Heart left ventricle (tissue), 16 donors: ENCODE measurements at regions not wholly inside any gene's neighbourhood (a gene's known extent, or its start where the extent isn't known, plus 50 kb on each side); places are given as distances from the start of the nearest gene placed in this dataset.

Experiments
- ATAC-seq, 4 donors: fragments of 200-7000 bp; cut with Tn5 transposase; one replicate each; pipeline ENCODE4 v1.9.1; 2020 to 2022; ENCODE audit warnings: moderate library complexity in 4 of 4, mild to moderate bottlenecking in 3 of 4, moderate number of reproducible peaks in 1 of 4
- DNase-seq, 5 donors: peaks; one replicate each; pipeline ENCODE4 v3.0.0-alpha.2; 2020
- H3K27ac ChIP-seq, 12 donors: fragments of 200-600 bp; sonication (generic) in 4 of 12; one replicate each; pipeline versions ENCODE4 v1.5.0 to v1.8.0; 2016 to 2022; ENCODE audit warnings: mild to moderate bottlenecking in 2 of 12
- H3K27me3 ChIP-seq, 9 donors: fragments of 200-600 bp; sonication (generic) in 2 of 9; one replicate each; pipeline versions ENCODE4 v1.5.1 to v1.8.0; 2016 to 2022; ENCODE audit warnings: mild to moderate bottlenecking in 3 of 9
- H3K36me3 ChIP-seq, 9 donors: fragments of 200-600 bp; sonication (generic) in 2 of 9; one replicate each; pipeline versions ENCODE4 v1.5.0 to v1.8.0; 2018 to 2022; ENCODE audit warnings: mild to moderate bottlenecking in 2 of 9
- H3K4me1 ChIP-seq, 12 donors: fragments of 200-600 bp; sonication (generic) in 4 of 12; one replicate each; pipeline versions ENCODE4 v1.5.0 to v1.8.0; 2016 to 2022; ENCODE audit warnings: mild to moderate bottlenecking in 3 of 12
- H3K4me3 ChIP-seq, 12 donors: fragments of 200-600 bp; sonication (generic) in 4 of 12; one replicate each; pipeline versions ENCODE4 v1.5.0 to v1.8.0; 2017 to 2022; ENCODE audit warnings: mild to moderate bottlenecking in 9 of 12, moderate library complexity in 4 of 12
- H3K9me3 ChIP-seq, 12 donors: fragments of 200-600 bp; sonication (generic) in 4 of 12; one replicate each; pipeline versions ENCODE4 v1.5.0 to v1.8.0; 2016 to 2022; ENCODE audit warnings: mild to moderate bottlenecking in 1 of 12
- CTCF ChIP-seq, 12 donors: fragments of 200-600 bp; sonication (generic) in 4 of 12; IDR thresholded peaks; one replicate each; pipeline versions ENCODE4 v1.5.0 to v1.8.0; 2018 to 2022; ENCODE audit warnings: antibody characterized with exemption in 12 of 12, mild to moderate bottlenecking in 5 of 12
- POLR2A ChIP-seq, 2 donors: fragments of 450-650 bp; IDR thresholded peaks; one replicate each; pipeline ENCODE4 v1.6.1; 2017; ENCODE audit warnings: antibody characterized with exemption in 2 of 2, mild to moderate bottlenecking in 2 of 2, moderate library complexity in 2 of 2
- WGBS, 4 donors: extraction: QIAGEN DNeasy Blood & Tissue Kit in 2 of 4; methylation state at CpG; one replicate each; pipeline versions ENCODE4 v1.1.5 to v1.1.7; 2013 to 2018; 5-methylcytosine and 5-hydroxymethylcytosine counted together
- intact Hi-C, 10 donors: fragments of 100-400 bp; cut with DNase I; formaldehyde crosslinking; loops; one replicate each; pipeline versions ENCODE4 v1.11.1 to v1.14.2; 2022
- donor health status: ischemic (EF 13 %, LVEDD 7.1; RV severe dilation, severe dysfunction).
- donor health status: healthy with polysubstance abuse.
- donor health status: DM: no; HTN: yes; CAD: no.
- donor health status: DM: no; HTN: no; CAD: no.
- donor health status: ischemic (EF 25% LVEDD 6.9; RV normal size, moderate dysfunction).
- donor health status: ischemic (EF 25% LVEDD 5.7; RV mildly dilated, moderate dysfunction).
- donor health status: healthy.
- donor health status: DM: yes; HTN: yes; CAD: no.
- donor health status: ischemic (EF 35%, LVEDD 5.7; RV mildly dilated, moderate dysfunction).
- donor health status: nonischemic (EF 11% LVEDD 7.7; RV severe dilation, severe dysfunction).
- donor health status: DM: yes; HTN: yes; CAD: no.
- donor health status: PGD.
- donor health status: ischemic (EF 29% LVEDD 5.4; RV normal size, mild dysfunction).
- donor health status: nonischemic (EF 23%, LVEDD 6.1; RV moderate dilation, normal function).

GRCh38 chr1:232211149-232211548 lies 418.8 kb downstream of the SIPA1L2 start:
- Histone ChIP-seq H3K27ac (no peak overlapping the region), H3K27me3 (no peaks in the 10 kb centered on the region), H3K36me3 (no peaks in the 10 kb centered on the region), H3K4me1 (peaks cover 0 to 3% (median 0%) of the 10 kb centered on the region in 12 donors), H3K4me3 (no peak overlapping the region), H3K9me3 (no peaks in the 10 kb centered on the region)
- no peak for ATAC-seq
- intact Hi-C loops, result no loop called here
- 88 to 97% (median 89%) methylated on average over 2 of the region's 2 CpGs for WGBS, 4 donors
- no peak for DNase-seq
- no peak for TF ChIP-seq POLR2A (IDR thresholded peaks at IDR 0.05)
- peak in 3 of 12 donors; percentile 12 to 33 (median 15) for TF ChIP-seq CTCF (IDR thresholded peaks at IDR 0.05)

- 59 to 77% (median 74%) methylated on average over 4 of the region's 4 CpGs for WGBS, 4 donors
- TF ChIP-seq CTCF (IDR thresholded peaks at IDR 0.05) (no peak), POLR2A (IDR thresholded peaks at IDR 0.05) (no peak)
- Histone ChIP-seq H3K9me3 (no peaks in the 10 kb centered on the region), H3K27me3 (no peaks in the 10 kb centered on the region), H3K4me3 (no peak overlapping the region), H3K27ac (no peak overlapping the region), H3K36me3 (no peaks in the 10 kb centered on the region), H3K4me1 (peaks cover 0 to 3% (median 0%) of the 10 kb centered on the region in 12 donors)
- ATAC-seq (no peak), DNase-seq (no peak)
- intact Hi-C loops, result no loop called here
These were observed 420.6 kb downstream of the SIPA1L2 start for GRCh38 chr1:232209357-232209756.

GRCh38 chr1:232207073-232207866 lies 422.7 kb downstream of the SIPA1L2 start:
- DNase-seq, result no peak
- intact Hi-C loops, result no loop called here
- TF ChIP-seq POLR2A (IDR thresholded peaks at IDR 0.05) (no peak), CTCF (IDR thresholded peaks at IDR 0.05) (no peak)
- no peak for ATAC-seq
- H3K4me3 ChIP-seq, result no peak overlapping the region
- no peaks in the 10 kb centered on the region for H3K27me3 ChIP-seq
- H3K4me1 ChIP-seq, result peaks cover 0 to 3% (median 0%) of the 10 kb centered on the region in 12 donors
- H3K36me3 ChIP-seq, result no peaks in the 10 kb centered on the region
- H3K27ac ChIP-seq, result no peak overlapping the region
- 90 to 98% (median 96%) methylated on average over 8 of the region's 8 CpGs for WGBS, 4 donors
- peaks cover 0 to 15% (median 7%) of the 10 kb centered on the region in 12 donors for H3K9me3 ChIP-seq

- Histone ChIP-seq H3K9me3 (peaks cover 0 to 34% (median 9%) of the 10 kb centered on the region in 12 donors), H3K4me1 (no peaks in the 10 kb centered on the region), H3K36me3 (no peaks in the 10 kb centered on the region), H3K27ac (no peak overlapping the region), H3K4me3 (no peak overlapping the region), H3K27me3 (no peaks in the 10 kb centered on the region)
- TF ChIP-seq CTCF (IDR thresholded peaks at IDR 0.05), result no peak
- TF ChIP-seq POLR2A (IDR thresholded peaks at IDR 0.05), result no peak
- DNase-seq (no peak), ATAC-seq (no peak)
- intact Hi-C loops, result no loop called here
These were observed 425.7 kb downstream of the SIPA1L2 start for GRCh38 chr1:232204269-232204668.
